Parathyroid adenoma (tissue), 2 donors: ENCODE measurements at regions not wholly inside any gene's neighbourhood (a gene's known extent, or its start where the extent isn't known, plus 50 kb on each side); places are given as distances from the start of the nearest gene placed in this dataset.

Experiments used
- H2AFZ ChIP-seq: fragments of 300-600 bp; sonication (generic); one replicate; pipeline ENCODE4 v1.7.0; 2017; ENCODE audit warnings: antibody characterized with exemption, mild to moderate bottlenecking
- H3K27ac ChIP-seq: fragments of 300-600 bp; sonication (generic); one replicate; pipeline ENCODE4 v1.7.0; 2017
- H3K27me3 ChIP-seq: fragments of 300-600 bp; sonication (generic); one replicate; pipeline ENCODE4 v1.7.0; 2017; ENCODE audit warnings: low read length; ENCODE audit not compliant: control insufficient read depth, insufficient read depth
- H3K36me3 ChIP-seq: fragments of 300-600 bp; sonication (generic); one replicate; pipeline ENCODE4 v1.7.0; 2017; ENCODE audit warnings: low read length; ENCODE audit not compliant: control insufficient read depth, insufficient read depth
- H3K4me1 ChIP-seq: fragments of 300-600 bp; sonication (generic); one replicate; pipeline ENCODE4 v1.7.0; 2017; ENCODE audit warnings: control low read depth
- H3K4me2 ChIP-seq: fragments of 300-600 bp; sonication (generic); one replicate; pipeline ENCODE4 v1.7.0; 2017; ENCODE audit warnings: low read length
- H3K4me3 ChIP-seq: fragments of 300-600 bp; sonication (generic); one replicate; pipeline ENCODE4 v1.7.0; 2017; ENCODE audit warnings: low read depth, low read length
- H3K79me2 ChIP-seq: fragments of 300-600 bp; sonication (generic); one replicate; pipeline ENCODE4 v1.7.0; 2017; ENCODE audit warnings: control low read depth
- H3K9ac ChIP-seq: fragments of 300-600 bp; sonication (generic); one replicate; pipeline ENCODE4 v1.7.0; 2017; ENCODE audit warnings: mild to moderate bottlenecking
- H3K9me3 ChIP-seq: fragments of 300-600 bp; sonication (generic); one replicate; pipeline ENCODE4 v1.7.0; 2017; ENCODE audit warnings: low read length; ENCODE audit not compliant: control insufficient read depth
- CTCF ChIP-seq: fragments of 300-600 bp; sonication (generic); IDR thresholded peaks from one replicate; pipeline ENCODE4 v1.7.0; 2017; ENCODE audit warnings: antibody characterized with exemption, mild to moderate bottlenecking
- donor health status: primary hyperparathyroidism.

GRCh38 chr9:90271707-90272106 is 370.9 kb downstream of the DIRAS2 start:
- H3K4me3 ChIP-seq, result no peak overlapping the region
- H2AFZ ChIP-seq, result no peak overlapping the region
- H3K36me3 ChIP-seq, result no peaks in the 10 kb centered on the region
- H3K4me1 ChIP-seq, result no peaks in the 10 kb centered on the region
- no peak overlapping the region for H3K9ac ChIP-seq
- TF ChIP-seq CTCF, result no peak
- H3K27me3 ChIP-seq, result no peaks in the 10 kb centered on the region
- H3K79me2 ChIP-seq, result no peaks in the 10 kb centered on the region
- no peak overlapping the region for H3K27ac ChIP-seq
- no peaks in the 10 kb centered on the region for H3K9me3 ChIP-seq
- H3K4me2 ChIP-seq, result no peak overlapping the region

- no peak overlapping the region for H3K9ac ChIP-seq
- H3K36me3 ChIP-seq, result no peaks in the 10 kb centered on the region
- no peaks in the 10 kb centered on the region for H3K27me3 ChIP-seq
- no peak overlapping the region for H3K4me2 ChIP-seq
- no peak overlapping the region for H2AFZ ChIP-seq
- no peak overlapping the region for H3K27ac ChIP-seq
- no peaks in the 10 kb centered on the region for H3K79me2 ChIP-seq
- TF ChIP-seq CTCF, result no peak
- H3K4me3 ChIP-seq, result no peak overlapping the region
- no peaks in the 10 kb centered on the region for H3K4me1 ChIP-seq
- H3K9me3 ChIP-seq, result no peaks in the 10 kb centered on the region
These were observed 367.9 kb downstream of the DIRAS2 start for GRCh38 chr9:90274725-90275124.

GRCh38 chr9:90285946-90286345 is 356.7 kb downstream of the DIRAS2 start:
- Histone ChIP-seq H2AFZ (no peak overlapping the region), H3K27ac (no peak overlapping the region), H3K79me2 (no peaks in the 10 kb centered on the region), H3K4me1 (no peaks in the 10 kb centered on the region), H3K4me3 (no peak overlapping the region), H3K9ac (no peak overlapping the region), H3K4me2 (no peak overlapping the region), H3K36me3 (no peaks in the 10 kb centered on the region), H3K27me3 (no peaks in the 10 kb centered on the region), H3K9me3 (no peaks in the 10 kb centered on the region)
- TF ChIP-seq CTCF, result no peak

- H3K36me3 ChIP-seq, result no peaks in the 10 kb centered on the region
- no peaks in the 10 kb centered on the region for H3K79me2 ChIP-seq
- H3K9me3 ChIP-seq, result no peaks in the 10 kb centered on the region
- H3K27ac ChIP-seq, result no peak overlapping the region
- no peak for TF ChIP-seq CTCF
- no peak overlapping the region for H3K4me3 ChIP-seq
- H3K27me3 ChIP-seq, result no peaks in the 10 kb centered on the region
- H3K9ac ChIP-seq, result no peak overlapping the region
- no peaks in the 10 kb centered on the region for H3K4me1 ChIP-seq
- H3K4me2 ChIP-seq, result no peak overlapping the region
- no peak overlapping the region for H2AFZ ChIP-seq
These were observed 354.9 kb downstream of the DIRAS2 start for GRCh38 chr9:90287567-90288274.

GRCh38 chr9:90288275-90288639 is 354.4 kb downstream of the DIRAS2 start:
- no peaks in the 10 kb centered on the region for H3K9me3 ChIP-seq
- no peaks in the 10 kb centered on the region for H3K27me3 ChIP-seq
- H3K4me1 ChIP-seq, result no peaks in the 10 kb centered on the region
- no peak overlapping the region for H3K27ac ChIP-seq
- no peaks in the 10 kb centered on the region for H3K36me3 ChIP-seq
- H3K4me2 ChIP-seq, result no peak overlapping the region
- no peak overlapping the region for H3K4me3 ChIP-seq
- no peaks in the 10 kb centered on the region for H3K79me2 ChIP-seq
- H2AFZ ChIP-seq, result no peak overlapping the region
- TF ChIP-seq CTCF, result no peak
- H3K9ac ChIP-seq, result no peak overlapping the region
